HG03558 (cell line): ENCODE measurements at regions not wholly inside any gene's neighbourhood (a gene's known extent, or its start where the extent isn't known, plus 50 kb on each side); places are given as distances from the start of the nearest gene placed in this dataset.

Experiments used
- ATAC-seq: cut with Tn5 transposase; IDR thresholded peaks from one replicate; pipeline ENCODE4 v1.9.1; 2021; ENCODE audit warnings: moderate number of reproducible peaks; ENCODE audit not compliant: unreplicated experiment; ENCODE audit errors: extremely low read depth

DNA sequence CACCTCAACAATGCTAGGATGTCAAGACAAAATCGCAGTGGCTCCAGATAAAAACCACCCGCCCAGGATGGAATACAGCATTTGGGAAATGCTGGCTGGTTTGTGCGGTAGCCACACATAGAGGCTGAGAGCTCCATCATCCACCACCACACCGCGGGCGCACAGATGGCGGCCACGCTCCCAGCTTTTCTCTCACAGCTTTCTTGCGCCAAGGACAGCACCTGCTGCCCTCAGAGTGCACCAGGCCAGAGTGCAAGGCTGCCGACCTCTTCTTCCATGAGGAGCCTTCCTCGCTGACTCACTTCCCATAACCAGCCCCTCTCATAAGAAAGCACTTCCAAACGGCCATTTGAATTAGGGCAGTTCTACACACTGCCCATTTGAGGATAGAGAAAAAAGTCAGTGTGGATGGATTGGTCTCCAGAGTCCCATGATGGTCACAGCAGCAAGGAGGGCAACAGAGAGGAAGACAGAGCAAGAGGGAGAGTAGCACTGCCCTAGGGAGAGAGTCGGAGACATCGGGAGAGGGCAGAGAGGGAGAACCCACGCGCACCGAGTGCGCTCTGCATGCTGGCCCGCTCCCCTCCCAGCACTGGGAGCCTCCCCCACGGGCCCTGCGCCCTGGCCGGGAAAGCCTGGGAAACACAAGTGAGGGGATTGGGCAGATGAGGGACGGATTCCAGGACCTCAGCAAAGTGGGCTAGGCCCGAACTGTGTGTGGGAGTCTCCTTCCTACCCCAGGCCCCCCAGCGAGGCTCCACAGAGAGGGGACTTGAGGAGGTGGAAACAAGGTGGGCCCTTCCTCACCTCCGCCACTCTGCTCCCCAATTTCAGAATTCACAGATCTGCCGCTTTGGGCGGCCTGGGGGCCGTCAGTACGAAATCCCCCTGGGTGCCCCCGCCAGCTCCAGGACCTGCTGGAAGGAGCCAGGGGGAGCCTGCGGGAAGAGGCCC lies 156.9 kb downstream of the USP12 start:
- no peak for ATAC-seq

DNA sequence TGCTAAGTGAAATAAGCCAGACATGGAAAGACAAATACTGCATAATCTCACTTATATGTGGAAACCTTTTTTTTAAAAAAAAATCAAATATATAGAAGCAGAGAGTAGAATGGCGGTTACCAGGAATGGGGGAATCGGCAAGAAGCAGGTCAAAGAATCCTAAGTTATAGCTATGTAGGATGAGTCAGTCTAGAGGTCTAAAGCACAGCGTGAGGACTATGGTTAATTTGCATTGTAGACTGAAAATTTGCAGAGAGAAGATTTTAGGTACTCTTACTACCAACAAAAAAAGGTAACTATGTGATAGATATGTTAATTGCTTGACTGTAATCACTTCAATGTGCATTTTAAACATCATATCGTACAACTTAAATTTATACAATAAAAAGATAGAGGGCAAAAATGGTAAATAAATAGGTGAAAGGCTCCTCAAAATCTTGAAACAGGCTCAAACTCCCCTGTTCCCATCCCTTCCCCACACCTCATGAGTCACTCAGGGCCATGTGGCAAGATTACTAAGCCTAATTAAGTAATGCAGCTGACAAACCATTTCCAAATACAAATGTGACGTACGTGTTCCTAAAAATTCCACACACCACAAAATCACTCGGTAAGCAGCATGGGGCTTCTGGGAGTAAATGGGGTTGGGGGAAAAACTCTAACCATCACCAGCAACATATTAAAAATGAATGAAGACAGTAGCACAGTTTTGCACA lies 159.0 kb downstream of the USP12 start:
- no peak for ATAC-seq

DNA sequence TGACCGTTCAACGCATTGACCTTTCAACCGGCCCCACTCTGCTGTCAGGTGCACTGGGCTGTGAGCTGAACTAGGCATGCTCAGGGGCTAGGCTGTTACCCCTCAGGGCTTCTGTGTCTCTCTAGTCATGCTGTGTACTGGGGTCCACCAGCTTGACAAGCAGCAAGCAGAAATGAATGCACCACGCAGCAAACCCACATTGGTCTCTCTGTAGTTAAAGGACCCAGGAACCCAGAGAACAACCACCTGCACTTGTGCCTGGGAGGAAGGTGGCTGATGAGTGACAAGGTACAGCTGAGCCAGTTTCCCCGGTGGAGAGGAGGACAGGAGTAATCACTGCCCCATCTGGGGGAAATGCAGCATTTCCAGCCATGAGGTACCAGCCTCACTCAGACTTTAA lies 159.9 kb downstream of the USP12 start:
- ATAC-seq: no peak

DNA sequence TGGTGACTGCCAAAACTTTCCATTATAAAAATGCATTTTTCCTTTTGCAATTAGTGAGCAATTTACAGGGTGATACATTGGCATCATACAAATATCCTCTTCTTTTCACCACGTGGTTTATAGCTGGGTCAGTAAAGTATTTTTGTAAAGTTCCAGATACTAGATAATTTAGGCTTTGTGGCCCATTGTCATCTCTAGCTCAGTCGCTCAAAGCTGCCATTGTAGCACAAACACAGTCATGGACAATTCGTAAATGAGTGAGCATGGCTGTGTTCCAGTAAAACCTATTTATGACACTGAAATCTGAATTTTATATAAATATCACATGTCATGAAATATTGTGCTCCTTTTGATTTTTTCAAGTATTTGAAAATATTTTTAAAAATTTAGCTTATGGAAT lies 162.9 kb downstream of the USP12 start:
- no peak for ATAC-seq

DNA sequence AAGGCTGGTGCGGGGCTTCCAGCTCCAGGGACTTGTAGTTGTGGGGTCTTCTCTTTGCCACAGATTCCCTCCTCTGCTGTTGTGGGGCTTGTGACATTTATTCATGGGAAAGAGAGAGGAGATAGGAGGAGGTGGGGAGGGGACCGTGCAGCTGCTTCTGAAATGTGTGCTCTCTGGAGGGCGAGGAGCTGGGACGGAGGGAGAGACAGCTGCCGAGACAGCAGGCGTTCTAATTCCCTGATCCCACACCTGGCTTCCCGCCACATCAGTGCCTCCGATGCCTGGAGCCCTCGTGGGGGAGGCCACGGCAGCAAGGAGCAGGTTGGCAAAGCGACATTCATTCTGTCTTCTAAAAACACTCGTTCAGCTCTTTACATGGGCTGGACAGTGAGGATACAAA lies 164.4 kb downstream of the USP12 start:
- no peak for ATAC-seq

DNA sequence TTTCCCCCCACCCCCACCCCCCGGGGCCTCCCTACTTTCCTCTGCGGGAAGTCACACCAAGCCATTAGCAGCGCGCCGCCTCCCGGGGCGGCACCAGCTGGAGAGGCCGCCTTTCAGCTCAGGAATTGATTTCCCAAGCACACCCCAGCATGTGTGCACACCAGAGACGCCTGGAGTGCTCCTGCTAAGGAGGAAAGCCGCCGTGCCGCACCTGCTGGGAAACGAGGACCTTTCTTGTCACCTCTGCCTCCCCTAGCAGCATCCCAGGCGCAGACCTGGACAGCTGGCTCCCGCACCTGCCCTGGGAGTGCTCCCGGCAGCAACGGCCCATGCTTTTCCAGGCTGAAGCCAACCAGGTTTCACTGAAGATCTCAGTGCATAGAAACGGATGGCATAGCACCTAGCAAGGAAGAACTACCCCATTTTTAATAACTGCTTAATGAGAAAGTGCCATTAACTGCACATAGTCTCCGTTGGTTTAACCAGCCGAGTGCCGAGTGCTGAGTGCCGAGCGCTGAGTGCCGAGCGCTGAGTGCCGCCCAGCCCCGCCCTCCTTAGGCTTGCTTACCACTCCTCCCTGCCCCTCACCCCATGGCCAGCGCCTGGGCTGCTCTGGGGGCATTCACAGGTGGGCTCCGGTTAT lies 165.0 kb downstream of the USP12 start:
- ATAC-seq: no peak

DNA sequence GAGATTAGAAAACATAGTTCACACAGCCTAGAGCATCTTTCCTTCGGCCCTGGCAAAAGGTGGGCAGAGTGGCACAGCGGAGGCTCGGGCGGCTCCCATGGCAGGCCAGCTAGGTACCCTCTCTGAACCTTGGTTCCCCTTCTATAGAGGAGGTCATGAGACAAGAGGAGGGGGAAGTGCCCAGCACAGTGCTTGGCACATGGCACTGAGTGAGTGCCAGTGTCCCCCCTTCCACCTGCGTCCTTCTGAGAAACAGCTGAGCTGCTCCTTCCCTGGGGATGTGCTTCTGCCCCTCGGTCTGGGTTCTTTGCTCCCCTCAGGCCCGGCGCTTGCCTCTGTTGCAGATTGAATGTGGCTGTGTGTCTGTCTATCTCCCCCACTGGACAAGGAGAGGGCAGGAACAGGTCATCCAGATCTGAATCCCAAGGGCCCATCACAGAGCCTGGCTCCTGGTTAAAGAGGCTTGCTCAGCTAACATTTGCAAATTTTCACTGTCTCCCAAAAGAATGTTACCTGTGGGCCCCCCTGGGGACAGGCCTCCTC lies 165.6 kb downstream of the USP12 start:
- no peak for ATAC-seq

DNA sequence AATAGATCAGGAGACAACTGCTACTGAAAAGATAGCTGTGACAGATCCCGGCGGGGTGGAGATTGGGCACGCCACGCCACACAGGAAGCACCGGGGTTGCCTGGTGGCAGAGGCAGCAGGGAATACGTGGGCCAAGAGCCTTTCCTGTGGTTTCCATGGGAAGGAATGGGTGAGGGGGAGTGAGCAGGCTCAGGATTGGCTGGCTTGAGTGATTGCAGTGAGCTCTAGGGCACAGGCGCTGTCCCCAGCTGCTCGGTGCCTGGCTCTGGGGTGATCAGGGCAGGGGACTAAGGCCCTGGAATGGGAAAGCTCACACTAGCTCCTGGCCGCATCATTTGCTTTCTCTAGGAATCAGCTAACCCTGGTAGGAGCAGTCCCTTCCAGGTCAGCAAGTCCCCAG lies 166.1 kb downstream of the USP12 start:
- ATAC-seq: no peak

DNA sequence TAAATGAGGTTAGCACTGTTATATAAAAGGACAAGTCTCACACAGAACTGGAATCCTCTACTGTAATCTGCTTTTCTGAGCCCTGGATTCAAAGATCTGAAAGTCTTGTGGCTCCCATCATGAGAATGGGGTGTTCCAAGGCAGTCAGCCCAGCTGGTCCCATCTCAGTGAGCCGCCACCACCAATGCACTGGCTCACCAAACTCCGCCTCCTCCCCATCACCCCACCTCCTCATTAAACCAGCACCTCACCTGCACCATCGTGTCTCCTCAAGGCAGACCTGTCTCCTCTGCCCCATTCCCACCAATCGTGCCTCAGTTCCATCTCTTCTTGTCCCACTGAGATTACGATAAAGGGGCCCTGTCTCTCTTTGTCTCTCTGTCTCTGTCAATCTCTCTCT lies 166.7 kb downstream of the USP12 start:
- ATAC-seq: no peak

DNA sequence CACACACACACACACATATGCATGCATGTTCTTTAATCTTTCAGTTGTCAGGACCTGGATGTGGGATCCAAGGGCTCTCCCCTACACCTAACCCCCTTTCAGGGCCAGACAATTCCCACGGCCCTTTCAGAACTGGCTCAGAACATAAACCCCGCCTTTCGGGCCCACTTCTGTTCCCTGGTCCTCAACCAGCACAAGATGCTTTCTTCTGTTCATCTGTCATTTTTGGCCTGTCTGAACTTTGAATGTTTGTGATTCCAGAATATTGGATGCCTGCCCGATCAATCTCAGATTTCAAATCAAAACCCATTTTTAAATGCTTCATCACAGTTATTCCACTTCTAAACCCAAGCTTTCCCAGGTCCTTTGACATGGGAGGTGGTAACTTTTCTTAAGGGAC lies 167.3 kb downstream of the USP12 start:
- no peak for ATAC-seq

DNA sequence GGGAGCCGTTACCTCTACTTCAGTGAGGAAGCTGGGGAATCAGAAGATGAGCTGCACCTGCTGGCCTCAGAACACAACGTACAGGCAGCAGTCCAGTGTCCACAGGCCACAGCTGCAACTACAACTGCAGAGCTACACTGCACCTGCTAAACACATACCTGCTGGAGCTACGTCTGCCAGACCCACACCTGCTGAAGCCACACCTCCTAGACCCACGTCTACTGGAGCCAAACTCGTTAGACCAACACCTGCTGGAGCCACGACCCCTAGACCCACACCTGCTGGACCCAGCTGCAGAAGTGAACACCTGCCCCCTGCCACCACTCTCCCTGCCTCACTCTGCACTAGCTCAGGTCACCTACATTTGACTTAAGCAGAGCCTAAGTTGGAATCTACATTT lies 169.9 kb downstream of the USP12 start:
- ATAC-seq: no peak

DNA sequence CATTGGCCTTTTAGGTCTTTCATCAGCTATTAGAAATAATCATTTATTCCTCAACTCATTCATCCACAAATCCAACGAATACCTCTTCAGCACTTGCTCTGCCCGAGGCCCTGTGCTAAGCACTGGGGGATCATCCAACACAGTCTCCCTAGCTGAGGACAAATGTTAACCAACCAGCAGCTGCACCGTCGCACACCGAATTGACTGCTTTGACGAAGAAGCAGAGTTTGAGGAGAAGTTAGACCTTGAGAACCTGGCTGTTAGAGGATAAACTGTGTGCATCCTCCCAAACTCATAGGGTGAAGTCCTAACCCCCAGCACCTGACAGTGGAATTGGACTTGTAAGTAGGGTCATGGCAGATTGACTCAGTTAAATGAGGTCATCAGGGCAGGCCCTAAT lies 170.9 kb downstream of the USP12 start:
- ATAC-seq: no peak

DNA sequence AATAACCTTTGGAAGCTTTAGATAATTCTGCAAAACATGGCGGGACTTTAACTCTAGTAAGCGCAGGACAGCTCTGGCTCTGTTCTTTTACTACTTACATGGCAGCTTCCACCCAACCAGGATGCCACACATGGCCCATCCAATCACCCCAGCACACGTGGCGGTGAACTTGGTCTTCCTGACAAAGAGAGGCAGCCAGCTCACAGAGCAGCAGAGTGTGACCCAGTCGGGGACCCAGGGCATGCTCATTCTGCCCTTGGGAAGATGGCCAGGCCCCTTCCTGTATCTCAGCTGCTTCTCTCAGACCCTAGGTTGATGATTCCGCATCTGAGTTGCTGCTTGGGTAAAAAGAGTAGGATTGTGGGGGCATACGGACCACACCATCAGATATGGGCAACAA lies 172.1 kb downstream of the USP12 start:
- no peak for ATAC-seq

DNA sequence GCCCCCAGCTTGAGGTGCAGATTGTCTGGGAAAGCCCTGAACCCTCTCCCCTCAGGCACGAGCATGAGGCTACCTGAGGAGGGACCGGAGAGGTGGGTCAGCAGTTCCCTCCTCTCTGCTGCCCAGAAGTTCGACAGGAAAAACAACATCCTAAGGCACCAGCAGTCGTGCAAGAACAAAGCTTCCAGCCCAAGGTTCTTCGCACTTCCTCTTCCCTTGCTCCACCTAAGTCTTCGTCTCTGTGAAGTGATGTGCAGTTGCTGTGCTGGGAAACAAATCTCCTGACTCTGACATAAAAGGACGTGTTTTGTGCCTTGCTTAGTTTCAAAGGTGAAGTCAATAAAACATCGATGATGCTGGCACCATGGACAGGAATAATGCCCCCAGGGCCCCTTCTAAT lies 173.3 kb downstream of the USP12 start:
- no peak for ATAC-seq

DNA sequence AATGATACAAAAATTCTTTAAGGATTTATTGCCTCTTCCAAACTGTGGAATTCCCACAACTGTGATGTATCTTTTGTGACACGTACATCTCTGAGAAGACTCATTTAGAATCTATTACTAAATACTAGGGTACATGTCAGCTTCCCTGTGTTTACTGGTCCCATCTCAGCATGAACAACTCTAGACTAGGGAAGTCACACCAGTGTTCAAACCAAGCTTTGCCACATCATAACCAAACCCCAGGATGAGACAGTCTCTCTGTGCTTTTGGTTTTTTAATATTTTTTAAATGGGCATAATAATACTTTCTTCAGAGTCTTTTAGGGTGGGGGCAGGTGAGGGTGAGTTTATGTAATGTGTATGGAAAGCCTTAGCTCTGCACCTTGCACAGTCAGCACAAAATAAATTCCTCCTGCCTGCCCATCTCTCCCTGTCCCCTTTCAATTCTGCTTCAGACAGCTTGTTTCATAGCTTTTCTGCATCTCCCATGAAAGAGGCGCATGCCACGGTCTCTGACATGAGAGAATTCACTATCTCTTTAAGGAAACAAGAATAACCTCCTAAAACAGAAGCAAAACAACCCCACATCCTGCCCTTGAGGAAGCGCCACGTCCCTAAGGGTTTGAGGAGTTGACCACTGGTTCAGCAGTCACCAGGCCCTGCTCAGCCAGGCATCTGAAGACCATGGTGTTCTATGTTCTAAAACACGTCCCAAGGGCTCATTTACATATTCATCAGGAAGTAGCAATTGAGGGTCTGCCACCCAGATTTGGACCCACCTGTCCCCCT lies 174.5 kb downstream of the USP12 start:
- peak; percentile 58 for ATAC-seq

DNA sequence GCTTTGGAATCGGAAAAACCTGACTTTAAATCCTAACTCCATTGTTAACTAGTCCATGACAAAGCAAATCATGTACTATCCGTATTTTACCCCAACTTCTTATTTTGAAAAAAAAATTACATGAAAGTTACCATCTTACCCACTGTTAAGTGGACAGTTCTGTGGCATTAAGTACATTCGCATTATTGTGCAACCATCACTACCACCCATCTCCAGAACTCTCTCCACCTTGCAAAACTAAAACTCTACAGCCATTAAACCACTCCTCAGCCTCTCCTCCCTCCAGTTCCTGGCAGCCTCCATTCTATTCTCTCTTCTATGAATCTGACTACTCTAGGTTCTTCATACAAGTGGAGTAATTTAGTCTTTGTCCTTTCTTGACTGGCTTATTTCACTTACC lies 176.5 kb downstream of the USP12 start:
- ATAC-seq: no peak

DNA sequence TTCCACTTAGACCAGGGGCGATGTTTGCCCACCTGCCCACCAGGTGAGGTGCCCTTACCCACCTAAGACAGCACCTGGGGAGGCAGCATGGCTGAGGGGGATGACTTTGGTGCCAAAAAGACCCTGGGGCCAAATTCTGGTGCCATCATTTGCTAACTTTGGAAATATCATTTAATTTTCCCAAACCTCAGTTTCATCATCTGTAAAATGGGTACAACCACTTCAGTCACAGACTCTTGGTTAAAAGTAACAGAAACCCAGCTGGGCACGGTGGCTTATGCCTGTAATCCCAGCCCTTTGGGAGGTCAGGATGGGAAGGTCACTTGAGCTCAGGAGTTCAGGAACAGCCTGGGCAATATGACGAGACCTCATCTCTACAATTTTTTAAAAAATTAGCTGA lies 177.8 kb downstream of the USP12 start:
- ATAC-seq: no peak

DNA sequence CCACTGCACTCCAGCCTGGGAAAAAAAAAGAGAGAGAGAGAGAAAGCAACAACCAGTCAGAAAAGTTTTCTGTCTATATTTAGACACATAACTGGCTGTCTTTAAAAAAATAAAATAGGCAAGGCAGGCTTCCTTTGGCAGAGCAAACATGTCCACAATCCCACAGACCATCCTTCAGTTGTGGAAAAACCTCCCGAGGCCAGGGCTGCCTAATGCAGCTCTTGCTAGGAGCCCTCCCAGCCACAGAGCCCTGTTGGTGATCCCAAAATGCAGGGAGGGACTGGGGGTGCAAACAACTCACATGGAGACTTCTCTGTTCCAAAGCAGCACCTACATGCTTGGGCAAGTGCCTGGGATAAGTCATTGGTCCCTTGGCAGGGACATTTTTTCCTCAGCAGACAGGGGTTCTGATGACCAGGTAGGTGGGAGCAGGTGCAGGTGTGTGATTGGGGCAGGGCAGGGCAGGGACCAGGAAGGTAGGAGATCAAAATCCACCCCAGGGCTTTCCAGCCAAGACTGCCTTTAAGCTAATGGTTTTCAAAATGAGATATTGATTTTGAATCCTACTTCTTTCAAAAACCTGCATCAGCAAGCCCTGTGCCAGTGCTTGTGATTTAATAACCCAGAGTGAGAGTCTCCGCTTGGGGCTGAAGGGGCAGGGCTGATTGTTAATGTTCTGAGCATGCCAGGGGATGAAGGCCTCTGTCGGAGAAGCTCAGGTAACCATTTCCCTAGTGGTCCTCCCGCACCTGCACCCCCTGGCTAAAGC lies 178.5 kb downstream of the USP12 start:
- no peak for ATAC-seq

DNA sequence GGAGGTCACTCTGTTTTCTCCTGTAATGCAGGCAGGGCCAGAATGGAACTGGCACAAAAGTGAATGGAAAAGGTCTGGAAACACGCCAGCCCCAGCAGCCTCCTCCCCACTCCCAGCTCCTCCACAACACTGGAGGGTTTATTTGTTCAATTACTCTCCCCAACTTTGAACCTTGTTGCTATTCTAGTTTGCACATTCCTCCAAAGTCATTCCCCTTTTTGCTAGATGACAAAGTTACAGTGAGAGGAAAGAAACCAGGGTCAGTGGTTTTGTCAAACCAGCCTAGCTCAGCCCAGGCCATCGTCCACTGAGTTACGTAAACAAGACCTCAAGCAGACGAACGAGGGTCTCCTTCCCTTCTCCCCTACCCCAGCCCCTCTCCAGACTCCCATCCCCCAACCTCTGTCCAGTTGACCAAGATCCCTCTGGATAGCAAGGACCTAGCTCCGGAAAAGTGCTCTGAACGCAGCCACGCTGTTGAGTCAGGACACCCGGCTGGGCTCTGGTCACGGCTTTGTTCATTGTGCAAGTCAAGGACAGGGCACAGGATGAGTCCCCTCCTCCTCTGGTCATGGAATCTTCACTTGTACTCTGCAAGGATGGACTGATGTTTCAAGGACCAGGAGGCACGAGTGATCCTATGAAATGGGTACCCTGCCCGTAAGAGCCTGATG lies 180.0 kb downstream of the USP12 start:
- ATAC-seq: no peak
